ENCODE measurements at regions not wholly inside any gene's neighbourhood (a gene's known extent, or its start where the extent isn't known, plus 50 kb on each side); places are given as distances from the start of the nearest gene placed in this dataset.

GRCh38 chr6:45803071-45803470, 212.6 kb downstream of the CLIC5 start:
- H3K79me2 ChIP-seq (ENCODE audit: control insufficient read depth, insufficient read depth, low read length), result no peaks in the 10 kb centered on the region
- no peak for FAIRE-seq
- TF ChIP-seq POLR2A (IDR thresholded peaks at IDR 0.05; ENCODE audit: low read depth, low read length), result no peak
- no peak for TF ChIP-seq GATA2 (IDR thresholded peaks at IDR 0.05; ENCODE audit: insufficient read depth, insufficient read length, low read depth, low read length)
- TF ChIP-seq POLR2AphosphoS5 (IDR thresholded peaks at IDR 0.05; ENCODE audit: insufficient read depth, low read depth, low read length), result no peak
- H3K4me3 ChIP-seq (replicated peaks in 1 of 3; ENCODE audit: insufficient read depth in 1 of 3, low read depth in 1 of 3, low read length in 3 of 3), result no peak overlapping the region
- no peak overlapping the region for H3K4me2 ChIP-seq (ENCODE audit: insufficient read depth, low read length)
- H3K27me3 ChIP-seq (ENCODE audit: control insufficient read depth in 2 of 2, insufficient read depth in 2 of 2, low read length in 2 of 2), result no peaks in the 10 kb centered on the region
- H3K27ac ChIP-seq (ENCODE audit: insufficient read depth, low read depth, low read length), result no peak overlapping the region
- BruUV-seq (replicated peaks), result no TSS peak
- intact Hi-C loops (cut with micrococcal nuclease) (no loop called here), dilution Hi-C loops (cut with MboI; ENCODE audit: extremely low pct_ligation_motif_present, low sequenced_read_pairs) (no loop called here)
- no peaks in the 10 kb centered on the region for H3K9me1 ChIP-seq (replicated peaks; ENCODE audit: control insufficient read depth, extremely low read depth, insufficient read depth, low read length)
- ChIA-PET CTCF (no interaction called here), POLR2A (no interaction called here)
- no peaks in the 10 kb centered on the region for H3K36me3 ChIP-seq (ENCODE audit: control insufficient read depth in 2 of 2, extremely low read depth in 1 of 2, insufficient read depth in 2 of 2, low read length in 2 of 2)
- no peaks in the 10 kb centered on the region for H3K4me1 ChIP-seq (ENCODE audit: control insufficient read depth, extremely low read depth, insufficient read depth, low read length)
- H3K9me3 ChIP-seq (replicated peaks; ENCODE audit: control insufficient read depth, insufficient read depth, low read length), result no peaks in the 10 kb centered on the region
- no peak overlapping the region for H3K9ac ChIP-seq (replicated peaks; ENCODE audit: extremely low read depth, insufficient read depth, low read length)
- no peak for DNase-seq (ENCODE audit: low read depth, low spot score)
- no peaks in the 10 kb centered on the region for H4K20me1 ChIP-seq (replicated peaks; ENCODE audit: control insufficient read depth, extremely low read depth, insufficient read depth, low read length)
- no peak overlapping the region for H2AFZ ChIP-seq (ENCODE audit: low read depth, low read length)

DNA sequence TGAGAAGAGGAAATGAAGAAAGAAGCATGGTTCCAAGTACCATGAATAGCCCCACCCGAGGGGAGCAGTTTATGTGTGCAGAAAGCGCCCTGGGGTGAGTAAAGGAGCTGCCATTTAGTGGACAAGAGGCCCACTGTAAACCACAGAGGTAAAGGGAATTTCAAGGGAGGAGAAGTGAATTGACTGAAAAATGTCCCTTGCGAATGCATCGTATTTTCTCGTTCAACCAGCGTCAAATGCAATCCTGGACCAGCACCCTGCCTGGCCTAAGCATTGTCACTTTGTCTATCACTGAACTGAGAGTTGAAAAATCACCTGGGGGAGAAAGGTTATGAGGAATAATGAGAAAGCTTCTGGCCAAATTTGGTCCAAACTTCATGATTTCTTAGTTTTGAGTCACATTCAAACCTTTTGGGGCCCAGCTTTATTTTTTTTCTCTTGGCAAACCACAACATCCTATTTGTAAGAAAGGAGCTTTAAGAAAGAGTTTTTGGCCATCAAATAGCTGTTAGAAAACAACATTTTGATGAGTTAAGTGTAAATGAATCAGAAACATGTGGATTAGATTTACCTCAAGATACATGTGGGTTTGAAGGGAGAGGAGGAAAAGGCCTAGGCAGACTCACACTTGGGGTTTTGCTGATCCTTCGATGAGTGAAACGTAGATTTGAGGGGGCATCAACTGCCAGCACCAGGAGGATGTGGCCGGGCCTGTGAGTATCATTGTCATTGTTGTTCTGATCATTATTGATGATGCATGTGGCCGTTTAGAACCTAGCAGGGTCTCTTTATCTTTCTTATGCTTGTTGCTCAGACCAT, 214.0 kb downstream of the CLIC5 start:
- CTCF ChIA-PET, result no interaction called here
- FAIRE-seq, result no peak
- no peak for DNase-seq (ENCODE audit: low read depth, low spot score)
- no peaks in the 10 kb centered on the region for H3K27me3 ChIP-seq (ENCODE audit: control insufficient read depth in 2 of 2, insufficient read depth in 2 of 2, low read length in 2 of 2)
- intact Hi-C loops (cut with micrococcal nuclease) (no loop called here), dilution Hi-C loops (cut with MboI; ENCODE audit: extremely low pct_ligation_motif_present, low sequenced_read_pairs) (no loop called here)
- H3K27ac ChIP-seq (ENCODE audit: insufficient read depth, low read depth, low read length), result no peak overlapping the region
- no peaks in the 10 kb centered on the region for H3K36me3 ChIP-seq (ENCODE audit: control insufficient read depth in 2 of 2, extremely low read depth in 1 of 2, insufficient read depth in 2 of 2, low read length in 2 of 2)
- TF ChIP-seq CTCF (IDR thresholded peaks at IDR 0.05; ENCODE audit: extremely low read depth in 1 of 2, insufficient read depth in 1 of 2, low read depth in 1 of 2, low read length in 2 of 2) (no peak), JUN (IDR thresholded peaks at IDR 0.05; ENCODE audit: borderline replicate concordance, insufficient read depth, insufficient read length, low read depth) (no peak), FOS (IDR thresholded peaks at IDR 0.05; ENCODE audit: borderline replicate concordance, insufficient read depth, low read length) (no peak), POLR2A (IDR thresholded peaks at IDR 0.05; ENCODE audit: low read depth, low read length) (no peak), GATA2 (IDR thresholded peaks at IDR 0.05; ENCODE audit: insufficient read depth, insufficient read length, low read depth, low read length) (no peak), EZH2 (IDR thresholded peaks at IDR 0.05; ENCODE audit: borderline replicate concordance, low read depth, low read length, severe bottlenecking) (no peak), MYC (IDR thresholded peaks at IDR 0.05; ENCODE audit: low read depth, low read length) (no peak), POLR2AphosphoS5 (IDR thresholded peaks at IDR 0.05; ENCODE audit: insufficient read depth, low read depth, low read length) (no peak)
- TF ChIP-seq, protein P1, sequence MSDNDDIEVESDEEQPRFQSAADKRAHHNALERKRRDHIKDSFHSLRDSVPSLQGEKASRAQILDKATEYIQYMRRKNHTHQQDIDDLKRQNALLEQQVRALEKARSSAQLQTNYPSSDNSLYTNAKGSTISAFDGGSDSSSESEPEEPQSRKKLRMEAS (IDR thresholded peaks at IDR 0.05; ENCODE audit: insufficient read depth, insufficient read length), result no peak
- H3K79me2 ChIP-seq (ENCODE audit: control insufficient read depth, insufficient read depth, low read length), result no peaks in the 10 kb centered on the region
- H3K9me3 ChIP-seq (replicated peaks; ENCODE audit: control insufficient read depth, insufficient read depth, low read length), result no peaks in the 10 kb centered on the region
- H3K9ac ChIP-seq (replicated peaks; ENCODE audit: extremely low read depth, insufficient read depth, low read length), result no peak overlapping the region
- no peak overlapping the region for H3K4me2 ChIP-seq (ENCODE audit: insufficient read depth, low read length)
- H2AFZ ChIP-seq (ENCODE audit: low read depth, low read length), result no peak overlapping the region
- no peak overlapping the region for H3K4me3 ChIP-seq (replicated peaks in 1 of 3; ENCODE audit: insufficient read depth in 1 of 3, low read depth in 1 of 3, low read length in 3 of 3)
- no peaks in the 10 kb centered on the region for H4K20me1 ChIP-seq (replicated peaks; ENCODE audit: control insufficient read depth, extremely low read depth, insufficient read depth, low read length)
- POLR2A ChIA-PET, result no interaction called here
- no TSS peak for BruUV-seq (replicated peaks)
- H3K9me1 ChIP-seq (replicated peaks; ENCODE audit: control insufficient read depth, extremely low read depth, insufficient read depth, low read length), result no peaks in the 10 kb centered on the region
- H3K4me1 ChIP-seq (ENCODE audit: control insufficient read depth, extremely low read depth, insufficient read depth, low read length), result no peaks in the 10 kb centered on the region

Measured in endothelial cell of umbilical vein (primary cell).